AG20443 (cell line): ENCODE measurements at regions not wholly inside any gene's neighbourhood (a gene's known extent, or its start where the extent isn't known, plus 50 kb on each side); places are given as distances from the start of the nearest gene placed in this dataset.
"Not testable (repeated sequence)": the region's sequence is repeated elsewhere in the genome, so short reads cannot be mapped to it uniquely, and the experiment has no call there.

ENCODE experiments used
- DNase-seq: peaks from one replicate; pipeline ENCODE4 v3.0.0; 2012; ENCODE audit warnings: low spot score, mixed read lengths

DNA sequence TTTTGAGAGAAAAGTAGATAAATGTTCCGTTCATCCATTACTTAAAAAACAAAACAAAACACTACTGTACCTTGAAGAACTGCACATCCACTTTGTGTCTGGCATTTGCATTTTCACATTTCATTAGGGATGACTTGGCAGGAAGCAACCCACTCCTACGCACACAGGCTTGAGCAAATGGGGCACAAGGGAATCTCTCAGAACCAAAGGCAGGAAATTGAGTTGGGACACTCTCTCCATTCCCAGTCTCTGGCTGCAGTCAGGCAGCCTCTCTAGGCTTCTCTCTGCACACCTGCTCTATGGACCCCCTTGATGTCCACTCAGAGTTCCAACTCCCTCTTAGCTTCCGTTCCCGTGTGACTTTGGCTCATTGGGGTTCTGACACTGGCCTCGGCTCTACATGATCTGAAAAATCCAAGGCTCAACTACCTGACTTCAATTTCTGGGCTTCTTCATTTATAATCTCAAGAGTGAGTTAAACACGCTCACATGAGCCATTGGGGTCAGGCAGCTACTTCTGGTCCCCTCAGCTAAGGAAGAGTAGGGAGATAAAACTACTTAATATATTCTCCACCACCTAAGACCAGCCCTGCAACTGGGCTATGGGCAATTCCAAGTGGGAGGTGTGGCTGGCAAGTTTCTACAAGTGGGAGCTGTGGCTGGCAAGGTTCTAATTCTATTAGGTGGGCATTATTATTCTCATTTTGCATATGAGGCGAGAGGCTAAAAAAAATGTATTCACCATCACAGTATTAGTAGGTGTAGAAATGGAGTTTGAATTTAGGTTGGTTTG is 251.9 kb downstream of the SOD2 start:
- DNase-seq: no peak

DNA sequence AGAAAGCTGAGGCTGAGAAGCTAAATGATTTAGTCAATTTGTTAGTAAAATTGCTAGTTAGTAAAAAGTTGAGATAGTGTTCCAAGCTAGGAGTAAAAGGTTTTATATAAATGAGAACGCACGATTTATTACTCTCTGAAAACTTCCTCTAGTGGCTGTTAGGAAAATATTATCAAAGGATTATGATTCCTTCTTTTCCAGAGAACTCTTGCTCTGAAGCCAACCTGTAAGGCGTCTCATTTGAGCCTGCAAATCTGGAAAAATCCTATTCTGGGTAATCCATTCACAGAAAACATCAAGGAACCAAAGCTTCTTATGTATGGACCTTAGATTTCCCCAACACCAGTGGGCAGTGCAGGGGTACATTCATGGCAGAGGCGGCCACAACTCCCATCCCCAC is 252.7 kb downstream of the SOD2 start:
- no peak for DNase-seq

DNA sequence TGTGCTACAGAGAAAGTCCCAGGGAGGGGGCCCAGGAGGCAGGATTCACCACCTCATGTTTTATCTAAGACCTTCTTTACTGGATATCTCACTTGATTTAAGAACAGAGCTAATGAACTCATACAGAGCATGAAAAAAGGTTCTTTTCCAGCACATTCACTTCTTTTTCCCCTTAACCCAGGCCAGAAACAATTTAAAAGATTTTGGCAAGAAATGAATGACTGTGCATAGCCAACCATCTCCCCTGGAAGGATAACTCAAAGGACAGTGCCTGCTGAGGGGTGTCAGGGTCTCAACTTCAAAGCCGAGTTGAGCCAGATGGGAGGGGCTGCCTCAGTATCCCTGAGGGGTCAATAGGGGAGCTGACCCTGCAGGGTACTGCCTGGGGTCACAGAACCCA is 253.4 kb downstream of the SOD2 start:
- no peak for DNase-seq

DNA sequence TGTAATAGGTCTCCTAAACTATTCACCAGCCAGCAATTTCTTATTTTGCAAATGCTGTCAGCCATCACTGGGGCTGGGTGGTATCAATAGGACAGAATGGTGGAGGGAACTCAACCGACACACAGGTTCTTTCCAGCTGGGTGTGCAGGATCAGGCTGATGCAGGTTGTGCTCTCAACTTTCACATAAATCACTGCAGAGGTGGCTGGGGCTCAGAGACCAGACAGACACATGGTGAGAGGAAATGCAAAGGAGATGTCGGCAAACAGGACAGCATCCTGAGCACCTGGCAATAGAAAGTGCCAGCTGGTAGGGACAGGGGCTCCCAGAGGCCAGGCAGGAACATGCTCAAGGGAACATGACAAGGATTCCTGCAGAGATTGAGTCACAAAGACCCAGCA is 254.9 kb downstream of the SOD2 start:
- no peak for DNase-seq

DNA sequence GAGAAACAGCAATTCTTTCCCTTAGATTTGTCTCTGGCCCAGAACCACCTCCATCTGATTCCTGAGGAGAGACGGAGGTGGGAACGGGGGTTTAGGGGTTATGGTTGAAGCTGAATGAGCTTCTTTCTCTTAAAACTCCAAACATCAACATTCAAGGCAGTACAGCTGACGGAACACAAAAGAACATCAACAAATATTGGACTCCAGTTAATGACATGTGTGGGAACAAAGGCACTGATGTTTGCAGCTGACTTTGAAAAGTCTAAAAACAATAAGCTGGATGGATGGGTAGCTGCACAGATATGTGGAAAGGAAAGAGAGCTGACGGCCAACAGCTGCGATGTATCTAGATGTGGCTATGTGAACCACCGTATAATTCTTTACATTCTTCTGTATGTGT is 256.5 kb downstream of the SOD2 start:
- DNase-seq: no peak

DNA sequence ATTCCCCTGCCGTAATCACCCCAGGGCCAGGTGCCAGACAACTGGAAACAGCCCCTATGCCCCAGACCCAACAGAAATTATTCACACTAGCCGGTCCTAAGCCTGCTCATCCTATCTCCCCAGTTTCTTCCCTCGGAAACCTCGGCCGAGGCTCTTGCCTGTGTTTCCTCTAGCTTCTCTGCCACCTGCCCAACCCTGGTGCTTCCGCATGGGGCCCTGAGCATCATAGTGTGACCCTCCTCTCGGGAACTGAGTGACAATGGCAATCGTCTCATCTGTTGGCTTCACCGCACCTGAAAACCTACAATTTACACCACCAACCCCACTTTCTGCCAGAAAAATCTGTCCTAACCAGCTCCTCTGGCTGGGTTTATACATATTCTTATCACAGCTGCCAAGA is 257.3 kb downstream of the SOD2 start:
- no peak for DNase-seq

DNA sequence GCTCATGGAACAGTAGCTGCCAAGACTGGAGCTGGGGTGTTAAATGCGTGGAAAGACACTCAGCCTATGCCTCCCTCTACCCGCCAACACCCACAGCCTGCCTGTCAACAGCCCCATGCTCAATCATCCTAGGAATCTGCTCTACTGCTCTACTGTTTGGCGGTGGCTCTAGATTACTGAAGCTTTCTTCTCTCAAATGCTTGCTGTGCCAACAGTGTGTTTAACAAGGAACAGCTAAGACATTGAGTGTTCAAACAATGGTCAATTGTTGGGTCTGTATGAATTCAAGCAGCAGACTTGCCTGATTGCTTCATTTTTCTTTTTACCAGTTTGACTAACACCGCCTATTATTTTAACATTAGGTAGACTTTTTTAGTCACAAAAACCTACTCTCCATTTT is 258.6 kb downstream of the SOD2 start:
- DNase-seq: no peak

DNA sequence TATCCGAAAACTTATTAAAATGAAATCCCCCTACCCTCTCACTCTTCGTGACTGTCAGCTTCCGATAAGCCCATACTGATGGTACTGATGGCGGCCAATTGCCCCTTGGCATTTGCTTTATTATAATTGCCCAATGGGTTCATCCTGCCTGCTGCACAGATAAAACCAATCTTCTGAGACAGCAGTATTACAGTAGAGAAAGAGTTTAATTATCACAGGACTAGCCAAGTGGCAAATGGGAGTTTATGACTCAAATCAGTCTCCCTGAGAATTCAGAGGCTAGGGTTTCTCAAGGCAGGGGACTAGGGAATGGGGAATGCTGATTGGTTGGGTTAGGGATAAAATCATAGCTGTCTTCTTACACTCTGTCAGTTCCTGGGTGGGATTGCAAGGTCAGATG is 259.5 kb downstream of the SOD2 start:
- no peak for DNase-seq

DNA sequence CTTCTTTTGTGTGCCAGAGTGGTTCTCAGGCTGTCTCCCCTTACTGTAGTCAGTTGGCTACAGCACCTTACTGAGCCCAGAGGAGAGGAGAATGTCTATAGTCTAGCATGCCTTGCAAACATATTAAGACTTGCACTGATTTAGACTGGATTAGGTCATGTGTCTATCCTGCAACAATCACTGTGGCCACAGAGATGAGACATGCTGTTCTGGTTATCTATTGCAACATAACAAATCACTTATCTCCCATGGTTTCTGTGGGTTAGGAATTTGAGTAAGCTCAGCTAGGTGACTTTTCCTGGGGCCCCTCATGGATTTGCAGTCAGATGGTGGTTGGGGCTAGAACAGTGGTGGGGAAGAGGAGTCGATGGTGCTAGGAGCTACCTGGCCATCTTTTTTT is 261.3 kb downstream of the SOD2 start:
- DNase-seq: no peak

DNA sequence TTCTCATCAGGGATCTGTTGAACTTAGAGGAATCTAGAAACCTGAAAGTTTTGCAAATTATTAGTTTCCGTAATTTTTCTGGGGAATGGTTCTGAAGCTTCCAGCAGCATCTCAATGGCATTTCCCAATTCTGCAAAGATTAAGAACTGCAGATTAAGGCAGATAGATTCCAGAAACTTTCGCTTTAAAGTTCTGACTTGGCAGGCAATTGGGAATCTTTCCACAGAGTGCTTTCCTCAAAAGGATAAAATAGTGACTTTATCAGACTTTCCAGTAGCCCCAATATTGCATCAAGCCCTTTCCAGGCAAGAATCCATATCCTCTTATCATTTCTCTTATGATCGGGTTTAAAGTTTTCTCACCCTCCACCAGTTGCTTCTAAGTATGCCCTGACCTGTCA is 261.1 kb downstream of the FNDC1 start:
- DNase-seq: no peak

DNA sequence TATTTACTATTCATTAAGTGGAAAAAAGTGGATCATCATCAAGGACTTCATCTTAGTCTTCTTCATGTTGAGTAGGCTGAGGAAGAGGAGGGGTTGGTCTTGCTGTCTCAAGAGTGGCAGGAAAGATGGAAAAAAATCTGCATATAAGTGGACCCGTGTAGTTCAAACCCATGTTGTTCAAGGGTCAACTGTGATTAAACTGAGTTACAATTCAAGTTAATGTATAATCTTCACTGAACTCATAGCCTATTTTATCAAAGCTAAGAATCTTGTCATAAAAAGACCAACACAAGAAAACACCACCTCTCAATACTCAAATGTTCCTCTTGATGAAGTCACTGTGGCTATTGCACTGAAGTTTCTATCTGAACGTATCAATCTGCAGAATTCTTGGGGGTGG is 260.2 kb downstream of the FNDC1 start:
- no peak for DNase-seq

DNA sequence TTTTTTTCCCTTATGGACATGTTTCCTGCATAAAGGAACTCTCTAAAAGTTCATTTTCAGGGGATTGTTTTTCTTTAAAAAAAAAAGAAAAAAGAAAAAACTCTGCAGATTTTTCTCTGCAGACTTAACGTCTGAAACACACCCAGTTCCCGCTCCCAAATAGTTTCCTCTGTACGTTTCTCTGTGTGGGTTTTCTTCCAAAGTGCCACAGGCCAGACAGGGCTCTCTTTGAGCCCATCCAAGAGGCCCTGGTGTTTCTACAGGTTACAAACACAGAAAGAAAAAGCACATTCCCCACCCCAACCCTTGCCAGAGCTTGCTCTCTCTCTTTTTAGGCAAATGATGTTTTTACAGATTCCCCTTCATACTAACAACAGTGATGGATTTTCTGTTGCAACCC is 258.6 kb downstream of the FNDC1 start:
- no peak for DNase-seq

DNA sequence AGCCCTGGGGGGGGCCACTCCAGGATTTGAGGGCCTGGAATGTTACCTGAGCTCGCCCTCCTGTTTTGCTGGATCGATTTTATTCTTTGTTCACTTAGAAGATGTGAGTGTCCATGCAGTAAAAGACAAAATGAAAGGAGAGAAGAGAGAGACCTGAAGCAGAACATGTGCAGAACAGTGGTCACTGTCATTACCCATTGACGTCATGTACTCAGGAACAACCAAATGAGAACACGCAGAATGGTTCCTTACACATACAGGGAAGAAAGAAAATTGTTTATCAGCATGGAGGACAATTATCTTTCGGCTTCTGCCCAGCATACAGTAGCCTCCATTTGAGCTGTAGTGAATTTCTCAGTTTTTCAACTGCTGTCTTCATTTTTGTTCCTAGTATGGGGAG is 258.1 kb downstream of the FNDC1 start:
- DNase-seq: no peak

DNA sequence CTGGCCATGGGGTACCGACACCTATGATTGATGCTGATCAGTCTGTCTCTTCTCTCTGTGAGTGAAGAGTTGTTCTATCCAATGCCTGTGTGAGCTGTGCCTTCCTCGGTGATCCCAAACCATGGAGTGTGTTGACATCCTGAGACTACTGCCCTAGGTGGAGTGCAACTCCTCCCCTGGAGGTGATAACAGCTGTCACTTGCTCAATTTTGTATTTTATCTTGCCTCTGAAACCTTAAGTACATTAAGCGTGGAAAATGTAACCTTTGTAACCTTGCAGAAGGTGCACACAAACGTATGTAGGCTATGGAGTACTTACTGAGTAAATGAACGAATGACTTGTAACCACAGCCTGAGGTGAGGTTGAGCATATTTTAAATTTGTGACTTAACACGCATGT is 256.2 kb downstream of the FNDC1 start:
- no peak for DNase-seq

DNA sequence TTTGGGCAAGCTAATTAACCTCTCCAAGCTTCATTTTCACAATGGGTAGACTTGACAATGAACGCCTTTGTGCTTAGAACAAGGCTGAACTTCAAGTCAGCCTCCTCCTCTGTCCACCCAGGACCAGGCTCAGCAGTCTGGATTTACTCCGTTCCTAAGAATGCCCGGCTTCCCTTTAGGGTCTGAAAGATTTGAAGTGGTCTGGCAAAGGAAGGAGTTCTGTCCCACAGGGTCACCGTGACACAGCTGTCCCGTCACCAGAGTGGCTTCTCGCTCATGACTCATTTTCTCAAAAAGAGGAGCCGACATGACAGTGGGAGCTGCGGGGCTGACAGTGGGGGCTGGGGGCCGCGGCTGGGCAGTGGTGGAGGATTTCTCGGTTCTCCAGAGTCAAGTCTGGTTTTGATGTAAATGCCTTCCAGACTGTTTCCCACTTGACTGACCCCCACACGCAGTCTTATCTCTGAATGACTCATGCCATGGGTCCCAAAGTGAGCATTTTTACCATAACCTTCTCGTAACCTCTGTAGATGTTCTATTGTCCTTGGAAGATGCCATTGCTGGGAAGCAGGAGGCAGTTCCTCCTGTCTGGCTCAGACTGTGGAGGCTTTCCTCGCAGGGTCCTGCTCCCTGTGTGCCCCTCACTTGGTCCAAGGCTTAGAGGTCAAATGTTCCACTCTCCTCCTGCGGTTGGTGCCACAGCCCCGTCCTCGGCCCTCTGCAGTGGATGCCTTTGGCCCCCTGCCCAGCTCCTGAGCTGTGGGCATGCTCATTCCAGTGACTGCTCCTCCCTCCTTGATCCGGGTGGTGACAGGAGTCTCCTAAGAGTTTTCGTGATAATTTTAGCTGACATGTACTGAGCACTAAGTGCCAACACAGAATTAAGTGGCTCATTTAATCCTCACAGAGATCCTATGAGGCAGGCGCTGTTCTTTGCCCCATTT is 253.1 kb downstream of the FNDC1 start:
- DNase-seq: no peak

DNA sequence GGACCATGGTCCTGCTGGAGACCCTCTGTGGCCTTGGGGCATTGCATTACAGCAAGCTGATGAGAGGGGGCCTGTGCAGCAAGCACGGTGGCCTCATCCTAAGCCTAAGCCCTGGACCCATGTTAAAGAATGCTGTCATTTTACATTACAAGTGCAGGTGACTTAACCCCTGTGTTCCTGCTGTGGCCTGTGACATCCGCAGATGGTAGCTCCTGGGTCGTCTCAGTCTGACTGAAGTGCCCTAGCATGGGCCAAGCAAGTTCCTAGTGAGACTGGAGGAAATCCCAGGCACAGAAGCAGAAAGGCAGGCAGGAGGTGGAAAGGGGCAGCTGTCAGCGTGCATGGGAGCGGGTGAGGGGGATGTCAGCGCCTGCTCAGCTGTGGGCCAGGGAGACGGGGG is 252.4 kb downstream of the FNDC1 start:
- DNase-seq: no peak

DNA sequence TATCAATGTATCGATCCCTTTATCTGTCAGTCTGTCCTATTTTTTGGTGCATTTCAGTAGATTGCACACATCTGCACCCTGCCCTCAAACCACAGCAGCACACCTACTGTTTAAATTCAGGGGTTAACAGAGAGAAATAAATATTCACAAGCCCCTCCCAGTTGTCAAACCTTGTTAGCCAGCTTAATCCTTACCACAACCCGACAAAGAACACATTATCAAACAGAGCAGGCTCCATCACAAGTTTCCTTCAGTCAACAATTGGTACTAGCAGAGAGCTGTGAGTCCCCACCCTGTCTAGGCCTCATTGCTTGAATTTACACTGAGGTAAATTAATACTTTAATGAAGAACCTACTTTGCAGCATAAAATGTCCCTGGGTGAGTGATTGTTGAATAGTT is 249.8 kb downstream of the FNDC1 start:
- DNase-seq: no peak

DNA sequence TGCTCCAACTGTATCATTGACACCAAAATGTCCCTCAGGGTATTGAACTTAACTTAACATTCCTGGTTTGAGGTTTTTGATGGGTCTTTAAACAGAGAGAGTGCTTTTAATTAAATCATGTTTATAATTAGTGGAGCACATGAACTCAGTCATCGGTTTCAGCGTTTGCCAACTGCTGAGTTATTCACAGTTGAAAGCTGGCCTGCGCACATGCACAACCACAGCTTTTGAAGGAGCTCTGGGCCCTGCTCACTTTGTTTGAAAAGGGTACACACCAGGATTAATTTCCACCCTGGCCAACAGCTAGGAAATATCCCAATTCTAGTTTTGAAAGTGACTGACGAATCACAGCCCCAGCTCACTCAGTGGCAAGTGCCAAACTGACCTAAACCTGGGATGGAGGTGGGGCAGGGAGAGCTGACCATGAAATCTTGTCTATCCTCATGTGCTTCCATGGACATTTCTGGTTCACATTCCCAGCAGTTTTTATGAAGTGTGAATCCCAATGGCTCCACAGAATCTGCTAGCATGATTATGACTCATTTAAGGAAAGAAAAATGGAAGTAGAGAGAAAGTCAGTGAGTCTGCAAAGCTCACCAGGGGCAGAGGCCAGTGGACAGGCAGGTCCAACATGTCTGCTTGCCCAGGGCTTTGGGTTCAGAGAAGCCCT is 247.8 kb downstream of the FNDC1 start:
- peak; percentile 32 for DNase-seq

DNA sequence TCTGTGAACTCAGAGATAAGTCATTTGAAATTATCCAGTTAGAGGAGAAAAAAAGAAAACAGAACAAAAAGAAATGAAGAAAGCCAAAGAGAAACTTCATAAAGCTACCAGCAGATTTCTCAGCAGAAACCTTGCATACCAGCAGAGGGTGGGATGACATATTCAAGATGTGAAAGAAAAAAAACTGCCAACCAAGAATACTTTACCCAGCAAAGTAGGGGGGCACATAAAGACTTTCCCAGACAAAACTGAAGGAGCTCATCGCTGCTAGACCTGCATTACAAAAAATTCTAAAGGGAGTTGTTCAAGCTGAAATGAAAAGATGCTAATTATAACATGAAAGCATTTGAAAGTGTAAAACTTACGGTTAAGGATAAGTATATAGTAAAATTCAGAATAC is 246.3 kb downstream of the FNDC1 start:
- DNase-seq: no peak

DNA sequence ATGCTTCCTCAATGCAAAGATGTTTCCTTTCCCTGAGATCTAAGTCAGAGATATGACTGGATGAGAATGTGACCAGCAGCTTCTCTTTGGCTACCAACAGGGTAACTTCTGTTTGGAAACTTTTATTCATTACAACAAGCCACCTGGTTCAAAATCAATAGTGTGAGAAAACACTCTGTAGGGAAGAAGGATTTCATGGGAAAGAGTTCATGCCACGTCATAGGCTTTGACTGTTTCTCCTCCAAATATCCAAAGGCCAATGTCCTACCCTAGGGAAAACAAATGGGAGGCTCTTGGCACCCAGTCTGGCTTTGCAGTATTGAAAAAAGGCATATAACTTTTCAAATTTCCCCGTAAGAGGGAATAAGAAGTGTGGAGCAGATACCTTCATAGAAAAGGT is 245.5 kb downstream of the FNDC1 start:
- DNase-seq: no peak

DNA sequence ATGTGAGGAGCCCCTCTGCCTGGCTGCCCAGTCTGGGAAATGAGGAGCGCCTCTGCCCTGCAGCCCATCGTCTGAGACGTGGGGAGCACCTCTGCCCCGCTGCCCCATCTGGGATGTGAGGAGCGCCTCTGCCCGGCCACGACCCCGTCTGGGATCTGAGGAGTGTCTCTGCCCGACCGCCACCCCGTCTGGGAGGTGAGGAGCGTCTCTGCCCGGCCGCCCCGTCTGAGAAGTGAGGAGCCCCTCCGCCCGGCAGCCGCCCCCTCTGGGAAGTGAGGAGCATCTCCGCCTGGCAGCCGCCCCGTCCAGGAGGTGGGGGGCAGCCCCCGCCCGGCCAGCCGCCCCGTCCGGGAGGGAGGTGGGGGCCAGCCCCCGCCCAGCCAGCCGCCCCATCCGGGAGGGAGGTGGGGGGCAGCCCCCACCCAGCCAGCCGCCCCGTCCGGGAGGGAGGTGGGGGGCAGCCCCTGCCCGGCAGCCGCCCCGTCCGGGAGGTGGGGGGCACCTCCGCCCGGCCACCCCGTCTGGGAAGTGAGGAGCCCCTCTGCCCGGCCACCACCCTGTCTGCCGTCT is 238.1 kb downstream of the FNDC1 start:
- DNase-seq: not testable (repeated sequence)

DNA sequence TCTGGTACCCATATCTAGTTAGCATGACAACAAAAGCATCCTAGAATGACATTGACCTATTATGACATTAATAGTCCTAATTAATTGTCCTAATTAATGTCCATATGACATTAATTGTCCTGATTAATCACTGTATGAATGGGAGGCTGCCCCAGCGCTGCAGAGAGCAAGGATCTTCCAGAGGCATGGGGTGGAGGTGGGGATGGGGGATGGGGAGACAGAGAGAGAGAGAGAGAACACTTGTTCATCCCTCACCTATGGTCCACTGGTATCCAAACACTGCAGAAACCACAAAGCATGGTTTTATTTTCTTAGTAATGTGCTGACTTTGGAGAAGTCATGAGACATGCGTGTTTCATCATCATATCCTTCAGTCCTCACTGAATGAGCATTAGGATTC is 235.1 kb downstream of the FNDC1 start:
- DNase-seq: no peak

DNA sequence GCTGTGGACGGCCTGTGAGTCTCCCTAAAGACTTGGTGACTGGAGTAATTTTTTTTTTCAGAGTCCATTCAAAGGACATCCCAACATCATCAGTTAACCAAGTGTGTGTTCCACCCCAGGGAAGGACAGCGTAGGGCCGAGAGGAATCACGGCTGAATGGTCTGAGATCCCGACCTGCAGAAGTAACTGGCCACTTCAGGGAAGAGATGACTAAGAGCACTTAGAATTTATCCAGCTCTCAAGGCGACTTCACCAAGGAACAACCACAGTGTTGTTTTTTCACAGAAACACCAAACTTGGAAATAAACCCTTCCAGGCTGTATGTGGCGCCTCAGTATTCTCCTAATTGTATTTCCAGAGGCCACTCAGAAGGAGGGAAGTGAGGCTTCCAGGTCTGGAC is 231.6 kb downstream of the FNDC1 start:
- no peak for DNase-seq
